Neural cell (in vitro differentiated cells): ENCODE measurements at regions not wholly inside any gene's neighbourhood (a gene's known extent, or its start where the extent isn't known, plus 50 kb on each side); places are given as distances from the start of the nearest gene placed in this dataset.

Source experiments
- H2AFZ ChIP-seq: fragments of 200-600, 300-800 bp; sonication (generic), shearing (Covaris generic); 2 replicates; pipeline ENCODE4 v1.6.0; 2014; ENCODE audit warnings: low read depth, mild to moderate bottlenecking, antibody characterized with exemption, low read length, moderate library complexity
- H3F3A ChIP-seq: fragments of 200-600 bp; shearing (Covaris generic); 2 replicates; pipeline ENCODE4 v1.6.1; 2016; ENCODE audit warnings: mild to moderate bottlenecking, moderate library complexity, mixed read lengths, antibody characterized with exemption, low read length; ENCODE audit not compliant: insufficient read depth, poor library complexity, severe bottlenecking
- H3K27ac ChIP-seq: fragments of 200-600, 300-800 bp; sonication (generic), shearing (Covaris generic); 2 replicates; pipeline ENCODE4 v1.5.1; 2014; ENCODE audit warnings: mild to moderate bottlenecking, low read length, moderate library complexity
- H3K27me3 ChIP-seq: fragments of 300-800, 200-600 bp; sonication (generic), shearing (Covaris generic); 2 replicates; pipeline ENCODE4 v1.6.0; 2014; ENCODE audit warnings: mild to moderate bottlenecking, low read depth, low read length, moderate library complexity; ENCODE audit not compliant: insufficient read depth
- H3K36me3 ChIP-seq: fragments of 300-800, 200-600 bp; sonication (generic), shearing (Covaris generic); 2 replicates; pipeline ENCODE4 v1.5.1; 2014; ENCODE audit warnings: mild to moderate bottlenecking, antibody characterized with exemption, low read length, moderate library complexity; ENCODE audit not compliant: insufficient read depth
- H3K4me2 ChIP-seq: fragments of 300-800, 200-600 bp; sonication (generic), shearing (Covaris generic); 2 replicates; pipeline ENCODE4 v1.6.0; 2014; ENCODE audit warnings: mild to moderate bottlenecking, low read length
- H3K4me3 ChIP-seq: fragments of 300-800, 200-600 bp; sonication (generic), shearing (Covaris generic); 2 replicates; pipeline ENCODE4 v1.5.1; 2014; ENCODE audit warnings: mild to moderate bottlenecking, low read length, moderate library complexity
- H3K79me2 ChIP-seq: fragments of 200-600 bp; shearing (Covaris generic); replicated peaks from 2 replicates; pipeline ENCODE4 v1.6.0; 2014; ENCODE audit warnings: mild to moderate bottlenecking, low read length, moderate library complexity; ENCODE audit not compliant: insufficient read depth
- H3K9ac ChIP-seq: fragments of 300-800, 200-600 bp; sonication (generic), shearing (Covaris generic); 2 replicates; pipeline ENCODE4 v1.6.1; 2016; ENCODE audit warnings: mild to moderate bottlenecking, low read length, mixed read lengths
- H3K9me2 ChIP-seq: fragments of 200-600 bp; shearing (Covaris generic); 2 replicates; pipeline ENCODE4 v1.6.1; 2016; ENCODE audit warnings: mild to moderate bottlenecking, low read length, mixed read lengths; ENCODE audit not compliant: insufficient read depth
- H3K9me3 ChIP-seq: fragments of 200-600, 300-800 bp; sonication (generic), shearing (Covaris generic); 2 replicates; pipeline ENCODE4 v1.6.1; 2016; ENCODE audit warnings: mild to moderate bottlenecking, mixed run types, low read length, moderate library complexity, mixed read lengths
- H4K20me1 ChIP-seq: fragments of 200-600 bp; shearing (Covaris generic); 2 replicates; pipeline ENCODE4 v1.6.1; 2016; ENCODE audit warnings: mild to moderate bottlenecking, mixed run types; ENCODE audit not compliant: insufficient read depth
- CTCF ChIP-seq: fragments of 450-650 bp; IDR thresholded peaks from 2 replicates; pipeline ENCODE4 v1.5.1; 2014; ENCODE audit warnings: antibody characterized with exemption, mild to moderate bottlenecking, moderate library complexity; ENCODE audit not compliant: poor library complexity, severe bottlenecking
- EP300 ChIP-seq: fragments of 450-650 bp; conservative IDR thresholded peaks from 2 replicates; pipeline ENCODE4 v1.6.1; 2014; ENCODE audit warnings: antibody characterized with exemption, mild to moderate bottlenecking, moderate library complexity; ENCODE audit not compliant: poor library complexity, severe bottlenecking
- EZH2 ChIP-seq: fragments of 200-600, 300-800 bp; shearing (Covaris generic), sonication (generic); IDR thresholded peaks from 2 replicates; pipeline ENCODE4 v1.6.1; 2014; ENCODE audit warnings: antibody characterized with exemption, low read length, borderline replicate concordance, mild to moderate bottlenecking; ENCODE audit not compliant: insufficient read depth, poor library complexity, severe bottlenecking
- MXI1 ChIP-seq: fragments of 450-650 bp; conservative IDR thresholded peaks from 2 replicates; pipeline ENCODE4 v1.6.1; 2014; ENCODE audit warnings: antibody characterized with exemption, mild to moderate bottlenecking; ENCODE audit not compliant: poor library complexity, severe bottlenecking
- POLR2AphosphoS5 ChIP-seq: IDR thresholded peaks from 2 replicates; pipeline ENCODE4 v1.6.1; 2012
- RAD21 ChIP-seq: fragments of 450-650 bp; conservative IDR thresholded peaks from 2 replicates; pipeline ENCODE4 v1.6.1; 2014; ENCODE audit warnings: antibody characterized with exemption, mild to moderate bottlenecking, moderate library complexity
- REST ChIP-seq: IDR thresholded peaks from 2 replicates; pipeline ENCODE4 v1.6.1; 2012; ENCODE audit warnings: borderline replicate concordance
- SMC3 ChIP-seq: fragments of 450-650 bp; conservative IDR thresholded peaks from 2 replicates; pipeline ENCODE4 v1.6.1; 2014; ENCODE audit warnings: antibody characterized with exemption, mild to moderate bottlenecking, moderate library complexity; ENCODE audit not compliant: poor library complexity
- TAF1 ChIP-seq: IDR thresholded peaks from 2 replicates; pipeline ENCODE4 v1.6.1; 2012; ENCODE audit warnings: low read depth

GRCh38 chr15:93265111-93265556, 176.1 kb upstream of the RGMA start:
- Histone ChIP-seq H4K20me1 (no peaks in the 10 kb centered on the region), H3K9me3 (peaks cover 8% of the 10 kb centered on the region), H3K9ac (no peak overlapping the region), H3K27me3 (no peaks in the 10 kb centered on the region), H2AFZ (no peak overlapping the region), H3F3A (no peaks in the 10 kb centered on the region), H3K4me2 (no peak overlapping the region), H3K79me2 (no peaks in the 10 kb centered on the region), H3K36me3 (no peaks in the 10 kb centered on the region), H3K4me3 (no peak overlapping the region), H3K9me2 (no peaks in the 10 kb centered on the region), H3K27ac (no peak overlapping the region)
- TF ChIP-seq TAF1 (no peak), POLR2AphosphoS5 (no peak), EZH2 (no peak), EP300 (no peak), RAD21 (no peak), MXI1 (no peak), REST (no peak), CTCF (no peak)

- Histone ChIP-seq H3K9me2 (no peaks in the 10 kb centered on the region), H3K27me3 (no peaks in the 10 kb centered on the region), H3K36me3 (no peaks in the 10 kb centered on the region), H3K79me2 (no peaks in the 10 kb centered on the region), H2AFZ (no peak overlapping the region), H3K27ac (no peak overlapping the region), H3K4me3 (no peak overlapping the region), H3K9ac (no peak overlapping the region), H4K20me1 (no peaks in the 10 kb centered on the region), H3K9me3 (peaks cover 8% of the 10 kb centered on the region), H3F3A (no peaks in the 10 kb centered on the region), H3K4me2 (no peak overlapping the region)
- TF ChIP-seq SMC3 = no peak
- no peak for TF ChIP-seq TAF1
- no peak for TF ChIP-seq POLR2AphosphoS5
- no peak for TF ChIP-seq REST
- no peak for TF ChIP-seq EP300
- no peak for TF ChIP-seq MXI1
- no peak for TF ChIP-seq CTCF
- TF ChIP-seq EZH2 = no peak
- TF ChIP-seq RAD21 = no peak
Measured at GRCh38 chr15:93261845-93262244, 172.8 kb upstream of the RGMA start.
